H1 (cell line): ENCODE measurements at regions not wholly inside any gene's neighbourhood (a gene's known extent, or its start where the extent isn't known, plus 50 kb on each side); places are given as distances from the start of the nearest gene placed in this dataset.
A peak's percentile ranks its signal among the peaks of the same experiment; 100 is the strongest.

ENCODE experiments used
- CTCF ChIA-PET: fragments of 300-600 bp; sonication (Branson Sonifier 250); formaldehyde crosslinking; loops from one replicate; lab custom pipeline; 2021; ENCODE audit not compliant: partially characterized antibody; lab: Charles Lee
- POLR2A ChIA-PET: fragments of 300-600 bp; sonication (Branson Sonifier 250); formaldehyde crosslinking; loops from one replicate; lab custom pipeline; 2021; ENCODE audit warnings: inconsistent platforms; ENCODE audit not compliant: partially characterized antibody; lab: Charles Lee
- DNase-seq, 2 experiments: peaks; one replicate each; pipeline versions ENCODE4 v3.0.0 to v3.0.0-alpha.2; 2010 to 2022; ENCODE audit warnings: low spot score in 2 of 2, low read depth in 1 of 2, mixed read lengths in 1 of 2
- FAIRE-seq: peaks from 2 replicates; lab custom pipeline; 2011; peaks lifted over from hg19 to GRCh38; lab: Jason Lieb, UNC
- H2AFZ ChIP-seq: 2 replicates; pipeline ENCODE4 v1.8.1; 2012; ENCODE audit warnings: low read length, inconsistent platforms
- H2AK5ac ChIP-seq: 2 replicates; pipeline ENCODE4 v1.6.1; 2013; ENCODE audit warnings: low read depth, low read length
- H2BK120ac ChIP-seq: replicated peaks from 2 replicates; pipeline ENCODE3; 2013; ENCODE audit warnings: low read depth, low read length, inconsistent platforms
- H2BK12ac ChIP-seq: 2 replicates; pipeline ENCODE4 v1.6.1; 2013; ENCODE audit warnings: low read depth, low read length
- H2BK15ac ChIP-seq: 2 replicates; pipeline ENCODE4 v1.6.1; 2013; ENCODE audit warnings: low read length
- H2BK20ac ChIP-seq: 2 replicates; pipeline ENCODE4 v1.6.1; 2013; ENCODE audit warnings: low read length
- H2BK5ac ChIP-seq: 2 replicates; pipeline ENCODE4 v1.6.1; 2013; ENCODE audit warnings: low read depth, low read length
- H3K14ac ChIP-seq: 2 replicates; pipeline ENCODE4 v1.6.1; 2013; ENCODE audit warnings: inconsistent platforms; ENCODE audit not compliant: insufficient read length
- H3K18ac ChIP-seq: 2 replicates; pipeline ENCODE4 v1.6.1; 2013; ENCODE audit warnings: low read length; ENCODE audit errors: extremely low read depth
- H3K23ac ChIP-seq: 2 replicates; pipeline ENCODE4 v1.6.1; 2013; ENCODE audit warnings: inconsistent platforms; ENCODE audit not compliant: insufficient read length
- H3K23me2 ChIP-seq: 2 replicates; pipeline ENCODE4 v1.6.1; 2013; ENCODE audit warnings: low read depth, low read length
- H3K27ac ChIP-seq: 2 replicates; pipeline ENCODE4 v1.6.1; 2011; ENCODE audit warnings: low read depth, low read length, inconsistent platforms
- H3K27me3 ChIP-seq, 4 experiments: replicated peaks in 1 of 4; 1 replicate in 1 of 4; 2 replicates in 3 of 4; pipeline versions ENCODE4 v1.6.1 to v1.8.1; 2011 to 2013; ENCODE audit warnings: low read length in 3 of 4, mild to moderate bottlenecking in 3 of 4, inconsistent platforms in 2 of 4, mixed read lengths in 2 of 4, moderate library complexity in 1 of 4; ENCODE audit not compliant: control insufficient read depth in 3 of 4, insufficient read depth in 3 of 4; ENCODE audit errors: extremely low read depth in 1 of 4
- H3K36me3 ChIP-seq, 4 experiments: 2 replicates each; pipeline versions ENCODE4 v1.6.1 to v1.8.1; 2011 to 2013; ENCODE audit warnings: mild to moderate bottlenecking in 4 of 4, low read length in 3 of 4, moderate library complexity in 2 of 4, control low read depth in 1 of 4, inconsistent platforms in 1 of 4; ENCODE audit not compliant: insufficient read depth in 4 of 4, control insufficient read depth in 2 of 4
- H3K4ac ChIP-seq: replicated peaks from 2 replicates; pipeline ENCODE3; 2013; ENCODE audit warnings: low read length, low read depth, mixed read lengths, inconsistent platforms; ENCODE audit not compliant: insufficient read length
- H3K4me1 ChIP-seq, 4 experiments: replicated peaks in 1 of 4; 1 replicate in 1 of 4; 2 replicates in 3 of 4; pipeline versions ENCODE4 v1.6.1 to v1.8.1; 2011 to 2013; ENCODE audit warnings: low read length in 3 of 4, inconsistent platforms in 2 of 4, mixed read lengths in 1 of 4; ENCODE audit not compliant: insufficient read depth in 4 of 4, control insufficient read depth in 3 of 4
- H3K4me2 ChIP-seq, 2 experiments: 2 replicates each; pipeline versions ENCODE4 v1.6.1 to v1.8.1; 2011 to 2013; ENCODE audit warnings: low read depth in 2 of 2, low read length in 2 of 2, control low read depth in 1 of 2, inconsistent platforms in 1 of 2, mild to moderate bottlenecking in 1 of 2; ENCODE audit not compliant: insufficient read depth in 1 of 2
- H3K4me3 ChIP-seq, 4 experiments: fragments of 200-600, 300-600 bp in 1 of 4; sonication (generic), shearing (Covaris generic), sonication (Bioruptor Twin) in 1 of 4; 2 replicates each; pipeline versions ENCODE4 v1.5.1 to v1.8.1; 2011 to 2016; ENCODE audit warnings: low read length in 4 of 4, low read depth in 3 of 4, control low read depth in 2 of 4, inconsistent platforms in 2 of 4, mild to moderate bottlenecking in 2 of 4, mixed read lengths in 1 of 4, moderate library complexity in 1 of 4; ENCODE audit not compliant: insufficient read depth in 2 of 4; ENCODE audit errors: extremely low read depth in 1 of 4
- H3K56ac ChIP-seq: replicated peaks from 2 replicates; pipeline ENCODE3; 2013; ENCODE audit warnings: low read depth, mild to moderate bottlenecking, mixed read lengths, low read length, inconsistent platforms; ENCODE audit not compliant: insufficient read length
- H3K79me1 ChIP-seq: 2 replicates; pipeline ENCODE4 v1.6.1; 2013; ENCODE audit warnings: low read depth, low read length, control low read depth
- H3K79me2 ChIP-seq, 2 experiments: 2 replicates each; pipeline versions ENCODE4 v1.6.1 to v1.8.1; 2012 to 2013; ENCODE audit warnings: low read length in 2 of 2, mild to moderate bottlenecking in 2 of 2, inconsistent platforms in 1 of 2; ENCODE audit not compliant: insufficient read depth in 2 of 2, control insufficient read depth in 1 of 2
- H3K9ac ChIP-seq, 4 experiments: replicated peaks in 1 of 4; 1 replicate in 1 of 4; 2 replicates in 3 of 4; pipeline versions ENCODE4 v1.6.1 to v1.8.1; 2011 to 2013; ENCODE audit warnings: low read depth in 3 of 4, low read length in 3 of 4, control low read depth in 2 of 4, mild to moderate bottlenecking in 2 of 4, moderate library complexity in 2 of 4, inconsistent platforms in 1 of 4; ENCODE audit errors: extremely low read depth in 1 of 4
- H3K9me3 ChIP-seq, 2 experiments: 2 replicates each; pipeline versions ENCODE4 v1.6.1 to v1.8.1; 2012 to 2013; ENCODE audit warnings: mild to moderate bottlenecking in 2 of 2, moderate library complexity in 2 of 2, control low read depth in 1 of 2, inconsistent platforms in 1 of 2, low read depth in 1 of 2, low read length in 1 of 2, mixed read lengths in 1 of 2; ENCODE audit not compliant: insufficient read depth in 2 of 2
- H4K20me1 ChIP-seq, 2 experiments: replicated peaks in 1 of 2; 2 replicates each; pipeline versions ENCODE3 to v1.8.1; 2011 to 2013; ENCODE audit warnings: inconsistent platforms in 2 of 2, low read length in 2 of 2, mild to moderate bottlenecking in 1 of 2; ENCODE audit not compliant: insufficient read depth in 2 of 2, control insufficient read depth in 1 of 2
- H4K5ac ChIP-seq: 2 replicates; pipeline ENCODE4 v1.6.1; 2013; ENCODE audit warnings: low read length, low read depth, mixed read lengths, inconsistent platforms; ENCODE audit not compliant: insufficient read length
- H4K8ac ChIP-seq: 2 replicates; pipeline ENCODE4 v1.8.0; 2013; ENCODE audit warnings: mild to moderate bottlenecking, moderate library complexity, low read length, inconsistent platforms; ENCODE audit not compliant: insufficient read depth; ENCODE audit errors: extremely low read depth
- H4K91ac ChIP-seq: replicated peaks from 2 replicates; pipeline ENCODE3; 2013; ENCODE audit warnings: low read length, mixed read lengths, inconsistent platforms; ENCODE audit not compliant: insufficient read length
- ATF2 ChIP-seq: IDR thresholded peaks from 2 replicates; pipeline ENCODE4 v1.6.1; 2012; ENCODE audit warnings: low read length, inconsistent platforms
- RAD21 ChIP-seq, 2 experiments: IDR thresholded peaks in 1 of 2; conservative IDR thresholded peaks in 1 of 2; 2 replicates each; pipeline ENCODE4 v1.6.1; 2011; ENCODE audit warnings: low read depth in 2 of 2, low read length in 2 of 2, improper control_type of control experiment in 1 of 2, inconsistent platforms in 1 of 2, mild to moderate bottlenecking in 1 of 2, moderate library complexity in 1 of 2
- WGBS, 2 experiments: shearing (Covaris generic) in 1 of 2; methylation state at CpG; one replicate each; pipeline versions ENCODE4 v1.1.6 to v1.1.7; 2013 to 2015; ENCODE audit warnings: low lambda C conversion rate in 2 of 2, mixed read lengths in 2 of 2, inconsistent platforms in 1 of 2, low coverage in 1 of 2, missing lambda C conversion rate in 1 of 2; ENCODE audit not compliant: insufficient replicate concordance in 2 of 2, insufficient coverage in 1 of 2, insufficient read length in 1 of 2; ENCODE audit errors: extremely low coverage in 1 of 2, missing lambda C conversion rate in 1 of 2; 5-methylcytosine and 5-hydroxymethylcytosine counted together
- TF ChIP-seq, protein P1 (sequence below), 3 experiments: IDR thresholded peaks; 1 replicate in 2 of 3; 2 replicates in 1 of 3; pipeline versions ENCODE4 v1.5.1 to v1.6.1; 2011; ENCODE audit warnings: low read length in 3 of 3, mild to moderate bottlenecking in 3 of 3, inconsistent platforms in 2 of 3, low read depth in 1 of 3, moderate library complexity in 1 of 3; ENCODE audit not compliant: insufficient read depth in 1 of 3; ENCODE audit errors: control extremely low read depth in 1 of 3

- ChIA-PET CTCF (interaction anchor here (1.2 to 1.4 kb wide), 2 partner anchors 18 to 21 kb away, joined by 4 read pairs; no protein-coding TSS in a partner anchor), POLR2A (no interaction called here)
- H3K27me3 ChIP-seq: no peaks in the 10 kb centered on the region
- no peak overlapping the region for H3K4ac ChIP-seq
- H4K8ac ChIP-seq: no peak overlapping the region
- no peak overlapping the region for H3K9ac ChIP-seq
- no peak overlapping the region for H3K18ac ChIP-seq
- no peaks in the 10 kb centered on the region for H3K79me1 ChIP-seq
- 38% methylated on average over 1 of the region's 1 CpG; no CpG with 5 or more reads in 1 of the 2 experiments for WGBS, 2 experiments
- no peak overlapping the region for H2BK20ac ChIP-seq
- no peaks in the 10 kb centered on the region for H3K4me1 ChIP-seq
- H2BK15ac ChIP-seq: no peak overlapping the region
- no peak overlapping the region for H3K56ac ChIP-seq
- no peak overlapping the region for H3K14ac ChIP-seq
- no peak overlapping the region for H3K23ac ChIP-seq
- no peak overlapping the region for H2BK12ac ChIP-seq
- H2BK5ac ChIP-seq: no peak overlapping the region
- H3K4me2 ChIP-seq: no peak overlapping the region
- no peak overlapping the region for H3K4me3 ChIP-seq
- H2AK5ac ChIP-seq: no peak overlapping the region
- no peaks in the 10 kb centered on the region for H3K23me2 ChIP-seq
- DNase-seq (peak in 1 of 2 experiments; percentile 23), FAIRE-seq (peak; percentile 48)
- H3K9me3 ChIP-seq: peaks cover 0 to 4% of the 10 kb centered on the region in 2 experiments; a peak in 1 of 4 replicates
- no peaks in the 10 kb centered on the region for H3K36me3 ChIP-seq
- no peak overlapping the region for H2BK120ac ChIP-seq
- H4K5ac ChIP-seq: no peak overlapping the region
- TF ChIP-seq ATF2 (no peak), RAD21 (IDR thresholded peaks at IDR 0.05 in 1 of 2, conservative IDR thresholded peaks at IDR 0.05 in 1 of 2; ENCODE audit: low read depth in 2 of 2, low read length in 2 of 2) (peak; percentile 59 to 66)
- TF ChIP-seq, protein P1, sequence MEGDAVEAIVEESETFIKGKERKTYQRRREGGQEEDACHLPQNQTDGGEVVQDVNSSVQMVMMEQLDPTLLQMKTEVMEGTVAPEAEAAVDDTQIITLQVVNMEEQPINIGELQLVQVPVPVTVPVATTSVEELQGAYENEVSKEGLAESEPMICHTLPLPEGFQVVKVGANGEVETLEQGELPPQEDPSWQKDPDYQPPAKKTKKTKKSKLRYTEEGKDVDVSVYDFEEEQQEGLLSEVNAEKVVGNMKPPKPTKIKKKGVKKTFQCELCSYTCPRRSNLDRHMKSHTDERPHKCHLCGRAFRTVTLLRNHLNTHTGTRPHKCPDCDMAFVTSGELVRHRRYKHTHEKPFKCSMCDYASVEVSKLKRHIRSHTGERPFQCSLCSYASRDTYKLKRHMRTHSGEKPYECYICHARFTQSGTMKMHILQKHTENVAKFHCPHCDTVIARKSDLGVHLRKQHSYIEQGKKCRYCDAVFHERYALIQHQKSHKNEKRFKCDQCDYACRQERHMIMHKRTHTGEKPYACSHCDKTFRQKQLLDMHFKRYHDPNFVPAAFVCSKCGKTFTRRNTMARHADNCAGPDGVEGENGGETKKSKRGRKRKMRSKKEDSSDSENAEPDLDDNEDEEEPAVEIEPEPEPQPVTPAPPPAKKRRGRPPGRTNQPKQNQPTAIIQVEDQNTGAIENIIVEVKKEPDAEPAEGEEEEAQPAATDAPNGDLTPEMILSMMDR (IDR thresholded peaks at IDR 0.05; ENCODE audit: control extremely low read depth in 1 of 3, insufficient read depth in 1 of 3, low read depth in 1 of 3, low read length in 3 of 3): peak in 2 of 3 experiments; percentile 69 to 98; a peak in 3 of 4 replicates
- H3K79me2 ChIP-seq: no peaks in the 10 kb centered on the region
- no peaks in the 10 kb centered on the region for H4K20me1 ChIP-seq
- H4K91ac ChIP-seq: no peak overlapping the region
- no peak overlapping the region for H3K27ac ChIP-seq
- no peak overlapping the region for H2AFZ ChIP-seq
Observed at GRCh38 chr11:111069066-111069465, 176.5 kb upstream of the POU2AF2 start.
